PC-3 (cell line): ENCODE measurements at regions not wholly inside any gene's neighbourhood (a gene's known extent, or its start where the extent isn't known, plus 50 kb on each side); places are given as distances from the start of the nearest gene placed in this dataset.

ENCODE experiments used
- EZH2 ChIP-seq: fragments of 300-600 bp; sonication (generic); IDR thresholded peaks from one replicate; pipeline ENCODE4 v1.6.1; 2017; ENCODE audit warnings: antibody characterized with exemption, mild to moderate bottlenecking, low read length; ENCODE audit not compliant: unreplicated experiment
- EZH2phosphoT487 ChIP-seq: fragments of 300-600 bp; sonication (generic); IDR thresholded peaks from 2 replicates; pipeline ENCODE4 v1.6.1; 2018; ENCODE audit warnings: mild to moderate bottlenecking, antibody characterized with exemption, low read length, borderline replicate concordance
- TF ChIP-seq, protein P1 (sequence below): fragments of 300-600 bp; sonication (generic); conservative IDR thresholded peaks from 2 replicates; pipeline ENCODE4 v1.5.1; 2017; ENCODE audit warnings: antibody characterized with exemption, low read depth, mild to moderate bottlenecking, low read length

GRCh38 chr10:114881901-114882300 lies 56.1 kb upstream of the TRUB1 start:
- TF ChIP-seq, protein P1, sequence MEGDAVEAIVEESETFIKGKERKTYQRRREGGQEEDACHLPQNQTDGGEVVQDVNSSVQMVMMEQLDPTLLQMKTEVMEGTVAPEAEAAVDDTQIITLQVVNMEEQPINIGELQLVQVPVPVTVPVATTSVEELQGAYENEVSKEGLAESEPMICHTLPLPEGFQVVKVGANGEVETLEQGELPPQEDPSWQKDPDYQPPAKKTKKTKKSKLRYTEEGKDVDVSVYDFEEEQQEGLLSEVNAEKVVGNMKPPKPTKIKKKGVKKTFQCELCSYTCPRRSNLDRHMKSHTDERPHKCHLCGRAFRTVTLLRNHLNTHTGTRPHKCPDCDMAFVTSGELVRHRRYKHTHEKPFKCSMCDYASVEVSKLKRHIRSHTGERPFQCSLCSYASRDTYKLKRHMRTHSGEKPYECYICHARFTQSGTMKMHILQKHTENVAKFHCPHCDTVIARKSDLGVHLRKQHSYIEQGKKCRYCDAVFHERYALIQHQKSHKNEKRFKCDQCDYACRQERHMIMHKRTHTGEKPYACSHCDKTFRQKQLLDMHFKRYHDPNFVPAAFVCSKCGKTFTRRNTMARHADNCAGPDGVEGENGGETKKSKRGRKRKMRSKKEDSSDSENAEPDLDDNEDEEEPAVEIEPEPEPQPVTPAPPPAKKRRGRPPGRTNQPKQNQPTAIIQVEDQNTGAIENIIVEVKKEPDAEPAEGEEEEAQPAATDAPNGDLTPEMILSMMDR: no peak
- TF ChIP-seq EZH2phosphoT487 (no peak), EZH2 (no peak)
